Panc1 (cell line): ENCODE measurements at regions not wholly inside any gene's neighbourhood (a gene's known extent, or its start where the extent isn't known, plus 50 kb on each side); places are given as distances from the start of the nearest gene placed in this dataset.

ENCODE experiments used
- ATAC-seq: fragments of 200-7000 bp; cut with Tn5 transposase; 2 replicates; pipeline ENCODE4 v1.9.1; 2020; ENCODE audit warnings: mild to moderate bottlenecking, moderate library complexity
- BruUV-seq: library from RNA; stranded (reverse); fragments of 400-500 nt; replicated peaks from 2 replicates; lab custom pipeline; 2021; lab: Mats Ljungman, UMichigan
- CTCF ChIA-PET: fragments of 300-600 bp; sonication (Branson Sonifier 250); formaldehyde crosslinking; loops from one replicate; lab custom pipeline; 2022; ENCODE audit warnings: antibody characterized with exemption; lab: Charles Lee
- POLR2A ChIA-PET: fragments of 300-600 bp; sonication (Branson Sonifier 250); formaldehyde crosslinking; loops from one replicate; lab custom pipeline; 2022; ENCODE audit warnings: antibody characterized with exemption; lab: Charles Lee
- DNase-seq: peaks from one replicate; pipeline ENCODE4 v3.0.0-alpha.2; 2010; ENCODE audit warnings: low read depth, low spot score
- H3K27ac ChIP-seq: 2 replicates; pipeline ENCODE4 v1.5.1; 2011; ENCODE audit warnings: mild to moderate bottlenecking, low read length, inconsistent platforms
- H3K27me3 ChIP-seq: fragments of 200-500 bp; sonication (Bioruptor generic); 2 replicates; pipeline ENCODE4 v1.6.0; 2014; ENCODE audit warnings: low read length, inconsistent platforms; ENCODE audit not compliant: control insufficient read depth, insufficient read depth
- H3K36me3 ChIP-seq: fragments of 200-500 bp; sonication (Bioruptor generic); 2 replicates; pipeline ENCODE4 v1.5.1; 2014; ENCODE audit warnings: inconsistent platforms, mild to moderate bottlenecking, low read length, moderate library complexity; ENCODE audit not compliant: control insufficient read depth, insufficient read depth
- H3K4me1 ChIP-seq: 2 replicates; pipeline ENCODE4 v1.5.1; 2011; ENCODE audit warnings: inconsistent platforms, mild to moderate bottlenecking, low read length, moderate library complexity; ENCODE audit not compliant: control insufficient read depth, insufficient read depth
- H3K4me3 ChIP-seq, 2 experiments: 2 replicates each; pipeline ENCODE4 v1.5.1; 2011 to 2012; ENCODE audit warnings: low read depth in 2 of 2, low read length in 2 of 2, mild to moderate bottlenecking in 2 of 2, inconsistent platforms in 1 of 2, moderate library complexity in 1 of 2
- H3K9me3 ChIP-seq: fragments of 200-500 bp; sonication (Bioruptor generic); 2 replicates; pipeline ENCODE4 v1.5.1; 2014; ENCODE audit warnings: low read depth, mild to moderate bottlenecking, inconsistent platforms, low read length, moderate library complexity; ENCODE audit not compliant: control insufficient read depth, insufficient read depth
- CTCF ChIP-seq: fragments of 450-650 bp; IDR thresholded peaks from 2 replicates; pipeline ENCODE4 v1.5.1; 2017; ENCODE audit warnings: mild to moderate bottlenecking
- POLR2AphosphoS5 ChIP-seq: IDR thresholded peaks from 2 replicates; pipeline ENCODE4 v1.6.1; 2012; ENCODE audit warnings: mild to moderate bottlenecking, low read depth, low read length, moderate library complexity
- SIN3A ChIP-seq: IDR thresholded peaks from 2 replicates; pipeline ENCODE4 v1.6.1; 2012; ENCODE audit warnings: low read depth, mild to moderate bottlenecking, low read length, moderate library complexity, borderline replicate concordance; ENCODE audit not compliant: insufficient read depth
- TCF7L2 ChIP-seq: IDR thresholded peaks from 2 replicates; pipeline ENCODE4 v1.6.1; 2011; ENCODE audit warnings: mild to moderate bottlenecking, low read depth, low read length, inconsistent platforms
- in situ Hi-C: cut with HindIII; loops from 2 replicates; pipeline ENCODE4 v1.10.0; 2016; ENCODE audit warnings: low sequenced_read_pairs, low pct_unique_long_range_greater_than_20kb
- intact Hi-C: fragments of 100-400 bp; cut with micrococcal nuclease; formaldehyde crosslinking; loops from one replicate; pipeline ENCODE4 v1.10.0; 2022; ENCODE audit not compliant: unreplicated experiment
- TF ChIP-seq, protein P1 (sequence below), 2 experiments: IDR thresholded peaks; 2 replicates each; pipeline ENCODE4 v1.6.1; 2011 to 2012; ENCODE audit warnings: low read depth in 2 of 2, control low read depth in 1 of 2, low read length in 1 of 2, mild to moderate bottlenecking in 1 of 2, moderate library complexity in 1 of 2; ENCODE audit not compliant: insufficient read depth in 1 of 2

- TF ChIP-seq, protein P1, sequence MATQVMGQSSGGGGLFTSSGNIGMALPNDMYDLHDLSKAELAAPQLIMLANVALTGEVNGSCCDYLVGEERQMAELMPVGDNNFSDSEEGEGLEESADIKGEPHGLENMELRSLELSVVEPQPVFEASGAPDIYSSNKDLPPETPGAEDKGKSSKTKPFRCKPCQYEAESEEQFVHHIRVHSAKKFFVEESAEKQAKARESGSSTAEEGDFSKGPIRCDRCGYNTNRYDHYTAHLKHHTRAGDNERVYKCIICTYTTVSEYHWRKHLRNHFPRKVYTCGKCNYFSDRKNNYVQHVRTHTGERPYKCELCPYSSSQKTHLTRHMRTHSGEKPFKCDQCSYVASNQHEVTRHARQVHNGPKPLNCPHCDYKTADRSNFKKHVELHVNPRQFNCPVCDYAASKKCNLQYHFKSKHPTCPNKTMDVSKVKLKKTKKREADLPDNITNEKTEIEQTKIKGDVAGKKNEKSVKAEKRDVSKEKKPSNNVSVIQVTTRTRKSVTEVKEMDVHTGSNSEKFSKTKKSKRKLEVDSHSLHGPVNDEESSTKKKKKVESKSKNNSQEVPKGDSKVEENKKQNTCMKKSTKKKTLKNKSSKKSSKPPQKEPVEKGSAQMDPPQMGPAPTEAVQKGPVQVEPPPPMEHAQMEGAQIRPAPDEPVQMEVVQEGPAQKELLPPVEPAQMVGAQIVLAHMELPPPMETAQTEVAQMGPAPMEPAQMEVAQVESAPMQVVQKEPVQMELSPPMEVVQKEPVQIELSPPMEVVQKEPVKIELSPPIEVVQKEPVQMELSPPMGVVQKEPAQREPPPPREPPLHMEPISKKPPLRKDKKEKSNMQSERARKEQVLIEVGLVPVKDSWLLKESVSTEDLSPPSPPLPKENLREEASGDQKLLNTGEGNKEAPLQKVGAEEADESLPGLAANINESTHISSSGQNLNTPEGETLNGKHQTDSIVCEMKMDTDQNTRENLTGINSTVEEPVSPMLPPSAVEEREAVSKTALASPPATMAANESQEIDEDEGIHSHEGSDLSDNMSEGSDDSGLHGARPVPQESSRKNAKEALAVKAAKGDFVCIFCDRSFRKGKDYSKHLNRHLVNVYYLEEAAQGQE (IDR thresholded peaks at IDR 0.05; ENCODE audit: insufficient read depth in 1 of 2, low read depth in 2 of 2, low read length in 1 of 2): no peak
- TF ChIP-seq SIN3A: no peak
- TF ChIP-seq POLR2AphosphoS5: no peak
- TF ChIP-seq CTCF: no peak
- TF ChIP-seq TCF7L2: no peak
- Histone ChIP-seq H3K36me3 (no peaks in the 10 kb centered on the region), H3K9me3 (no peaks in the 10 kb centered on the region), H3K27ac (no peak overlapping the region), H3K27me3 (no peaks in the 10 kb centered on the region), H3K4me1 (no peaks in the 10 kb centered on the region), H3K4me3 (no peak overlapping the region)
- no TSS peak for BruUV-seq
- in situ Hi-C loops: no loop called here
- ChIA-PET CTCF (no interaction called here), POLR2A (no interaction called here)
- ATAC-seq (no peak; the same call in 1 of the 2 replicates), DNase-seq (no peak)
- intact Hi-C loops: no loop called here
Observed at GRCh38 chr9:89686126-89686525, 81.3 kb downstream of the GADD45G start.

GRCh38 chr9:89686621-89687020 lies 81.8 kb downstream of the GADD45G start:
- H3K36me3 ChIP-seq: no peaks in the 10 kb centered on the region
- H3K4me1 ChIP-seq: no peaks in the 10 kb centered on the region
- ATAC-seq: no peak
- TF ChIP-seq, protein P1 (IDR thresholded peaks at IDR 0.05; ENCODE audit: insufficient read depth in 1 of 2, low read depth in 2 of 2, low read length in 1 of 2): no peak
- no peak for TF ChIP-seq SIN3A
- TF ChIP-seq CTCF: no peak
- no peak for TF ChIP-seq TCF7L2
- no peak for TF ChIP-seq POLR2AphosphoS5
- DNase-seq: no peak
- no peak overlapping the region for H3K27ac ChIP-seq
- intact Hi-C loops (no loop called here), in situ Hi-C loops (no loop called here)
- no peak overlapping the region for H3K4me3 ChIP-seq
- no TSS peak for BruUV-seq
- ChIA-PET CTCF (no interaction called here), POLR2A (no interaction called here)
- H3K9me3 ChIP-seq: no peaks in the 10 kb centered on the region
- H3K27me3 ChIP-seq: no peaks in the 10 kb centered on the region
